B cell (primary cell): ENCODE measurements at regions not wholly inside any gene's neighbourhood (a gene's known extent, or its start where the extent isn't known, plus 50 kb on each side); places are given as distances from the start of the nearest gene placed in this dataset.

Experiments
- ATAC-seq: fragments of 200-7000 bp; cut with Tn5 transposase; one replicate; pipeline ENCODE4 v1.10.0; 2021; ENCODE audit warnings: low read depth, mild to moderate bottlenecking, moderate number of reproducible peaks, moderate library complexity
- CTCF ChIA-PET: fragments of 350-600 bp; sonication (Branson Sonifier 250); formaldehyde crosslinking; loops from one replicate; lab custom pipeline; 2021; ENCODE audit warnings: antibody characterized with exemption, inconsistent platforms; lab: Charles Lee
- POLR2A ChIA-PET: fragments of 350-600 bp; sonication (Branson Sonifier 250); formaldehyde crosslinking; loops from one replicate; lab custom pipeline; 2021; ENCODE audit warnings: antibody characterized with exemption; lab: Charles Lee
- DNase-seq: peaks from one replicate; pipeline ENCODE4 v3.0.0; 2013
- H2AFZ ChIP-seq: 2 replicates; pipeline ENCODE4 v1.6.1; 2012; ENCODE audit warnings: mild to moderate bottlenecking, low read depth, low read length; ENCODE audit not compliant: insufficient read depth, poor library complexity, severe bottlenecking
- H3K27ac ChIP-seq, 2 donors: 1 replicate in 1 of 2; 2 replicates in 1 of 2; pipeline ENCODE4 v1.5.1; 2012 to 2013; ENCODE audit warnings: low read length in 2 of 2, mild to moderate bottlenecking in 2 of 2, moderate library complexity in 1 of 2
- H3K27me3 ChIP-seq, 4 experiments: fragments of 200-600 bp in 1 of 4; sonication (generic) in 1 of 4; replicated peaks in 1 of 4; 1 replicate in 2 of 4; 2 replicates in 2 of 4; pipeline versions ENCODE4 v1.6.1 to v1.7.0; 2013 to 2016; ENCODE audit warnings: low read length in 3 of 4, mild to moderate bottlenecking in 2 of 4, mixed read lengths in 1 of 4, moderate library complexity in 1 of 4; ENCODE audit not compliant: insufficient read depth in 4 of 4, control insufficient read depth in 3 of 4; ENCODE audit errors: control extremely low read depth in 1 of 4
- H3K36me3 ChIP-seq, 2 experiments: replicated peaks in 1 of 2; 1 replicate in 1 of 2; 2 replicates in 1 of 2; pipeline versions ENCODE4 v1.6.1 to v1.7.1; 2013; ENCODE audit warnings: low read length in 1 of 2; ENCODE audit not compliant: insufficient read depth in 2 of 2, control insufficient read depth in 1 of 2; ENCODE audit errors: control extremely low read depth in 1 of 2, extremely low read depth in 1 of 2
- H3K4me1 ChIP-seq, 2 donors: fragments of 200-600 bp in 1 of 2; sonication (generic) in 1 of 2; 1 replicate in 1 of 2; 2 replicates in 1 of 2; pipeline versions ENCODE4 v1.5.1 to v1.6.1; 2013 to 2017; ENCODE audit warnings: low read length in 2 of 2; ENCODE audit not compliant: control insufficient read depth in 2 of 2, insufficient read depth in 2 of 2
- H3K4me2 ChIP-seq: replicated peaks from 2 replicates; pipeline ENCODE3; 2012; ENCODE audit warnings: mild to moderate bottlenecking, low read depth, low read length; ENCODE audit not compliant: poor library complexity, severe bottlenecking
- H3K4me3 ChIP-seq, 5 experiments: fragments of 200-600 bp in 1 of 5; sonication (generic) in 1 of 5; 1 replicate in 3 of 5; 2 replicates in 2 of 5; pipeline versions ENCODE4 v1.5.1 to v1.7.0; 2011 to 2016; ENCODE audit warnings: low read length in 4 of 5, mild to moderate bottlenecking in 4 of 5, low read depth in 2 of 5, control low read depth in 1 of 5, moderate library complexity in 1 of 5; ENCODE audit not compliant: insufficient read depth in 1 of 5; ENCODE audit errors: control extremely low read depth in 1 of 5, extremely low read depth in 1 of 5
- H3K79me2 ChIP-seq: fragments of 200-600 bp; sonication (generic); one replicate; pipeline ENCODE4 v1.6.0; 2016; ENCODE audit warnings: low read length; ENCODE audit not compliant: control insufficient read depth, insufficient read depth
- H3K9ac ChIP-seq: fragments of 200-600 bp; sonication (generic); 2 replicates; pipeline ENCODE4 v1.6.1; 2017; ENCODE audit warnings: mild to moderate bottlenecking, low read length, moderate library complexity
- H3K9me3 ChIP-seq, 3 donors: one replicate each; pipeline versions ENCODE4 v1.6.1 to v1.7.1; 2013; ENCODE audit warnings: low read length in 2 of 3; ENCODE audit not compliant: control insufficient read depth in 2 of 3, insufficient read depth in 1 of 3; ENCODE audit errors: control extremely low read depth in 1 of 3
- H4K20me1 ChIP-seq: 2 replicates; pipeline ENCODE4 v1.6.0; 2012; ENCODE audit warnings: mild to moderate bottlenecking, low read length; ENCODE audit not compliant: insufficient read depth, control insufficient read depth, poor library complexity, severe bottlenecking
- H3K27ac Mint-ChIP-seq: one replicate; pipeline ENCODE4 v1.8.0; 2021; ENCODE audit warnings: mixed read lengths
- H3K27me3 Mint-ChIP-seq: one replicate; pipeline ENCODE4 v1.8.0; 2021; ENCODE audit warnings: mixed read lengths
- H3K4me1 Mint-ChIP-seq: one replicate; pipeline ENCODE4 v1.8.0; 2021; ENCODE audit warnings: mixed read lengths
- H3K4me3 Mint-ChIP-seq: one replicate; pipeline ENCODE4 v1.8.0; 2021; ENCODE audit warnings: mixed read lengths
- H3K9me3 Mint-ChIP-seq: one replicate; pipeline ENCODE4 v1.8.0; 2022; ENCODE audit warnings: mixed read lengths; ENCODE audit not compliant: insufficient read depth
- CTCF ChIP-seq: fragments of 200-600 bp; IDR thresholded peaks from one replicate; pipeline ENCODE4 v1.8.0; 2022; ENCODE audit warnings: antibody characterized with exemption, mild to moderate bottlenecking
- EZH2 ChIP-seq: IDR thresholded peaks from 2 replicates; pipeline ENCODE4 v1.6.1; 2012; ENCODE audit warnings: borderline replicate concordance, low read depth, mild to moderate bottlenecking, moderate library complexity, low read length; ENCODE audit not compliant: insufficient read depth, poor library complexity, severe bottlenecking
- WGBS: methylation state at CpG from one replicate; pipeline ENCODE4 v1.1.5; 2013; ENCODE audit warnings: missing lambda C conversion rate; ENCODE audit not compliant: insufficient coverage; 5-methylcytosine and 5-hydroxymethylcytosine counted together
- intact Hi-C: fragments of 100-400 bp; cut with micrococcal nuclease; formaldehyde crosslinking; loops from one replicate; pipeline ENCODE4 v1.10.0; 2022

- no peak overlapping the region for H3K4me3 Mint-ChIP-seq
- 2% methylated on average over 5 of the region's 6 CpGs for WGBS
Observed at GRCh38 chr18:8525692-8526091, 83.5 kb upstream of the RAB12 start.

GRCh38 chr18:8526332-8526731 lies 82.9 kb upstream of the RAB12 start:
- peaks cover 15% of the 10 kb centered on the region for H3K9me3 Mint-ChIP-seq
- no peaks in the 10 kb centered on the region for H3K4me1 Mint-ChIP-seq
- H3K27me3 ChIP-seq = peaks cover 0 to 19% (median 10%) of the 10 kb centered on the region in 4 experiments
- no peaks in the 10 kb centered on the region for H3K79me2 ChIP-seq
- ChIA-PET POLR2A (no interaction called here), CTCF (no interaction called here)
- no peak overlapping the region for H3K4me2 ChIP-seq
- ATAC-seq (no peak), DNase-seq (no peak)
- intact Hi-C loops = no loop called here
- H3K9ac ChIP-seq = no peak overlapping the region
- H3K27ac Mint-ChIP-seq = no peak overlapping the region
- no peaks in the 10 kb centered on the region for H4K20me1 ChIP-seq
- TF ChIP-seq CTCF (no peak), EZH2 (no peak)
- H3K4me3 ChIP-seq = no peak overlapping the region
- no peak overlapping the region for H3K4me3 Mint-ChIP-seq
- peaks cover 4 to 19% (median 19%) of the 10 kb centered on the region in 3 donors for H3K9me3 ChIP-seq
- H3K27me3 Mint-ChIP-seq = peaks cover 47% of the 10 kb centered on the region
- WGBS = 9% methylated on average over 6 of the region's 9 CpGs
- no peak overlapping the region for H3K27ac ChIP-seq
- H3K36me3 ChIP-seq = no peaks in the 10 kb centered on the region
- H2AFZ ChIP-seq = no peak overlapping the region
- H3K4me1 ChIP-seq = peaks cover 0 to 4% of the 10 kb centered on the region in 2 donors

More at GRCh38 chr18:8525692-8526091, 83.5 kb upstream of the RAB12 start:
- Histone ChIP-seq H4K20me1 (no peaks in the 10 kb centered on the region), H3K79me2 (no peaks in the 10 kb centered on the region), H3K9ac (no peak overlapping the region), H3K36me3 (no peaks in the 10 kb centered on the region), H3K27ac (no peak overlapping the region), H3K9me3 (peaks cover 1 to 19% (median 15%) of the 10 kb centered on the region in 3 donors), H2AFZ (no peak overlapping the region), H3K4me1 (peaks cover 0 to 4% of the 10 kb centered on the region in 2 donors), H3K4me2 (no peak overlapping the region), H3K4me3 (no peak overlapping the region), H3K27me3 (peaks cover 0 to 19% (median 10%) of the 10 kb centered on the region in 4 experiments)
- Mint-ChIP-seq H3K4me1 (no peaks in the 10 kb centered on the region), H3K27ac (no peak overlapping the region), H3K9me3 (peaks cover 10% of the 10 kb centered on the region), H3K27me3 (peaks cover 53% of the 10 kb centered on the region)
- ChIA-PET POLR2A (no interaction called here), CTCF (interaction anchor here (0.5 kb wide), 1 partner anchor 29 kb away, joined by 3 read pairs; no protein-coding TSS in a partner anchor)
- TF ChIP-seq CTCF = no peak
- no peak for TF ChIP-seq EZH2
- DNase-seq (no peak), ATAC-seq (no peak)
- intact Hi-C loops = no loop called here
